GM21737 (cell line): ENCODE measurements at regions not wholly inside any gene's neighbourhood (a gene's known extent, or its start where the extent isn't known, plus 50 kb on each side); places are given as distances from the start of the nearest gene placed in this dataset.
"Not testable (repeated sequence)": the region's sequence is repeated elsewhere in the genome, so short reads cannot be mapped to it uniquely, and the experiment has no call there.

ENCODE experiments used
- ATAC-seq: cut with Tn5 transposase; IDR thresholded peaks from one replicate; pipeline ENCODE4 v1.9.1; 2021; ENCODE audit warnings: mild to moderate bottlenecking, moderate library complexity; ENCODE audit not compliant: unreplicated experiment

DNA sequence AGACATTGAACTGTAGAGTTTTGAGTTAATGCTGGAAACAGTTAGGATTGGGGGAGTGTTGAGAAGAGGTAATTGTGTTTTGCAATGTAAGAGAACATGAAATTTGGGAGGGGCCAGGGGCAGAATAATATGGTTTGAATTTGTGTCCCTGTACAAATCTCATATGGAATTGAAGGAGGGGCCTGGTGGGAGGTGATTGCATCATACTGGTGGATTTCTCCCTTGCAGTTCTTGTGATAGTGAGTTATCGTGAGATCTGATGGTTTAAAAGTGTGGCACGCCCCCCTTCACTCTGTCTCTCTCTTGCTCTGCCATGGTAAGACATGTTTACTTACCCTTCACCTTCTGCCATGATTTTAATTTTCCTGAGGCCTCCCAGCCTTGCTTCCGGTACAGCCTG is 876.0 kb upstream of the FBXO33 start:
- no peak for ATAC-seq

- no peak for ATAC-seq
Measured at GRCh38 chr14:40296821-40297220, 864.6 kb upstream of the FBXO33 start.

- no peak for ATAC-seq
Measured at GRCh38 chr14:40292664-40293063, 860.4 kb upstream of the FBXO33 start.

GRCh38 chr14:40282196-40282595 is 850.0 kb upstream of the FBXO33 start:
- no peak for ATAC-seq

- no peak for ATAC-seq
Measured at GRCh38 chr14:40280652-40281051, 848.4 kb upstream of the FBXO33 start.

DNA sequence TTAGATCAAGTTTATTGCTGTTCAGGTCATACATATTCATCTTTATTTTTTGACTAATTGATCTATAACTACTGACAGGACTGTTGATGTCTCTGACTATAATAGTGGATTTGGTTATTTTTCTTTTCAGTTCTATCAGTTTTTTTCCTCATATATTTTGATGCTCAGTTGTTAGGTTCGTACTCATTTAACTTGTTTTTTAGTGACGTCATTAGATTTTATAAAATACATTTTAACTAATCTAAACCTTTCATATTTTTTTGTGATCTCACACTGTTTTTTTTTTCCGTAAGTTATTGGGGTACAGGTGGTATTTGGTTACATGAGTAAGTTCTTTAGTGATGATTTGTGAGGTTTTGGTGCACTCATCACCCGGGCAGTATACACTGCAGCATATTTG is 841.2 kb upstream of the FBXO33 start:
- no peak for ATAC-seq

GRCh38 chr14:40271480-40271879 is 839.2 kb upstream of the FBXO33 start:
- ATAC-seq: no peak

- no peak for ATAC-seq
Measured at GRCh38 chr14:40269436-40269835, 837.2 kb upstream of the FBXO33 start.

- ATAC-seq: no peak
Measured at GRCh38 chr14:40268236-40268635, 836.0 kb upstream of the FBXO33 start.

GRCh38 chr14:40265096-40265495 is 832.9 kb upstream of the FBXO33 start:
- ATAC-seq: no peak

DNA sequence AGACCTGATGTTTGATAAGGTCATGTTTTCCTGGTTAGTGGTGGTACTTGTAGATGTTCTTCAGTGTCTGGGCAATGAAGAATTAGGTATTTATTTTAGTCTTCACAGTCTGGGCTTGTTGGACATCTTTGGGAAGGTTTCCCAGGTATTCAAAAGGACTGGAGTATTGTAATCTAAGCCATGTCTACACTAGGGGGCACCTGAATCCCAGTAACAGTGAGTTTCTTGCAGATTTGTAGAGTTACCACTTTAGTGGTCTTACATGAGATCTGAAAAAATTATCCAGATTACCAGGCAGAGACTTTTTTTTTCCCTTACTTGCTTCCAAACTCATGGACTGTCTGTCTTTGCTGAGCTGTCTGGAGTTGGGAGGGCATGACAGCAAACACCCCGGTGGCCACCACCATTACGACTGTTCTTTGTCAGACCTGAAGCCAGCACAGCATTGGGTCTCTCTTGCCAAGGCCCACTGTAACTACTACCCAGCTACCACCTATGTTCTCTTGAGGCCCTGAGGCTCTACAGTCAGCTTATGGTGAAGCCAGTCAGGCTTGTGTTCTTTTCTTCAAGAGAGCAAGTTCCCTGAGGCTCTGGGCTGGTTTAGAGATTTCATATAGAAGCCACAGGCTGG is 820.7 kb upstream of the FBXO33 start:
- ATAC-seq: no peak

GRCh38 chr14:40248671-40249070 is 816.4 kb upstream of the FBXO33 start:
- no peak for ATAC-seq

DNA sequence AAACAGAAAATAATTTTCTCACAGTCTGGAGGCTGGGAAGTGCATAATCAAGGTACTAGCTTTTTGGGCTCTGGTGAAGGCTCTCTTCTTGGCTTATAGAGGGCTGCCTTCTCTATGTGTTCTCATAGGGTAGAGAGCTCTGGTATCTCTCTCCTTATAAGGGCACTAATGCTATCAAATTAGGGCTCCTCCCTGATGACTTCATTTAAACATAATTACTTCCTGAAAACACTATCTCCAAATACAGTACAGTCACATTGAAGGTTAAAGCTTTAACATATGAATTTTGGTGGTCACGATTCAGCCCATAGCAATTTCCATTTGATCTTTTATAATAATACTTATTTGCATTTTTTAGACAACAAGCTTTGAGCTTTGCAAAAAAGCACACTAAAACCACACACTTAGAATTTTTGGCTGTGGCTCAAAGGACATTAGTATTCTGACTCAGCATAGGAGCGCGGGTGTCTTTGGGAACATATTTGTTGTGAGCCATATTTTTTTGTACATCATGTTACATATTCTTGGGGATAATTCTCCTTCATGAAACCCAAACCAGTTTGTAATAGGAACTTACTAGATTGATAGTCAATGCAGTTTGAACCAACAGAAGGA is 808.1 kb upstream of the FBXO33 start:
- no peak for ATAC-seq

- no peak for ATAC-seq
Measured at GRCh38 chr14:40232302-40232701, 800.1 kb upstream of the FBXO33 start.

- ATAC-seq: no peak
Measured at GRCh38 chr14:40229676-40230075, 797.4 kb upstream of the FBXO33 start.

- no peak for ATAC-seq
Measured at GRCh38 chr14:40222996-40223395, 790.8 kb upstream of the FBXO33 start.

- ATAC-seq: no peak
Measured at GRCh38 chr14:40221428-40221827, 789.2 kb upstream of the FBXO33 start.

DNA sequence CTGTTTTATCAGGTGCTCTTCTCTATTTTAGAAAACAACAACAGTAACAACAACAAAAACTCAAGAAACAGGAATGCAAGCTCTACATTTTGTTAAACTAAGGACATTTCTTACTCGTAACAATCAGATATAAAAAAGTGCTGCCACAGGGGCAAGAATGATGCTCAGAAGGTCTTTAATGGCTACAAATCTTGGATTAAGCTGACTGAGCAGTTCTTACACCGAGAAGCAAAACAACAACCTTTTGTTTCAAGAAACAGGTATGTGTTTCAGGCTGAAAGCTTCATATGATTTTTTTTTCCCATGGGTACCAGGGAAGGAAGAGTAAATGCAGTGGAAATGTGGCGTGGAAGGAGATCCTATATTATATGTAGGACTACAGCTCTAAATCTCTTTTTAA is 786.8 kb upstream of the FBXO33 start:
- no peak for ATAC-seq

DNA sequence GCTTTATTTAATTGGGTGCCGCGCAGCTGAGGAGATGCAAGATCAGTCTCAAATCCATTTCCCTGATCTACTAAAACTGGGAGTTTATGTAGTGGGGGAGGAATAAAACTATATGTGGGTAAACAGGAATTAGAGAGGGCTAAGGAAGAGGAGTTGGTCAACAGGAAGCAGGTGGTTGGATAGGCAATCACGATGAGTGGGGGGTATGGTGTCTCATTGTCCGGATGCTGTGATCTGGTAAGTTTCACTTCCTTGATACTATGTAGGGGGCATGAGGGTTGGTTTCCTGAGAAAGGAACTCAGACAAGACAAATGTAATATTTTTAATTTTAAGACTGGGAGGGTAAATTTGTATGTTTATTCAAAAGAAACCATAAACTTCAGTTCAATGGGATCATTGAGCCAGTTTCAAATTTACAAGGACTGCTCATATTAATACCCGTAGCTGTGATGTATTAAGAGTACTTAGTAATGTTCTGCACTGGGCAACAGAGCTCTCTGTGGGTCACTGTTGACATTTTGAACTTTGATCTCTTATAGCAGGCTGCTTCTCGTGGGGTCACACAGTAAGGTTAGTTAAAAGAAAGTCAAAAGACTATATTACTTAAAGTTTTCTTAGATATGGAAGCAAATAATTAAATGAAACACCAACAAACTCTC is 786.2 kb upstream of the FBXO33 start:
- no peak for ATAC-seq

- ATAC-seq: no peak
Measured at GRCh38 chr14:40216976-40217375, 784.7 kb upstream of the FBXO33 start.

DNA sequence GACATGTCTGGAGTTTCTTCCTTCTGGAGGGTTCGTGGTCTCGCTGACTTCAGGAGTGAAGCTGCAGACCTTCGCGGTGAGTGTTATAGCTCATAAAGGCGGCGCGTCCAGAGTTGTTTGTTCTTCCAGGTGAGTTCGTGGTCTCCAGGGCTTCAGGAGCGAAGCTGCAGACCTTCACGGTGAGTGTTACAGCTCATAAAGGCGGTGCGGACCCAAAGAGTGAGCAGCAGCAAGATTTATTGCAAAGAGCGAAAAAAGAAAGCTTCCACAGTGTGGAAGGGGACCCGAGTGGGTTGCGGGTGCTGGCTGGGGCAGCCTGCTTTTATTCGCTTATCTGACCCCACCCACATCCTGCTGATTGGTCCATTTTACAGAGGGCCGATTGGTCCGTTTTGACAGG is 784.2 kb upstream of the FBXO33 start:
- ATAC-seq: not testable (repeated sequence)

GRCh38 chr14:40213701-40214100 is 781.5 kb upstream of the FBXO33 start:
- ATAC-seq: no peak
